Lower leg skin (tissue), 3 donors: ENCODE measurements at regions not wholly inside any gene's neighbourhood (a gene's known extent, or its start where the extent isn't known, plus 50 kb on each side); places are given as distances from the start of the nearest gene placed in this dataset.

ENCODE experiments used
- POLR2A ChIP-seq, 2 donors: fragments of 450-650 bp; IDR thresholded peaks; one replicate each; pipeline ENCODE4 v1.6.1; 2016 to 2017; ENCODE audit warnings: antibody characterized with exemption in 2 of 2, mild to moderate bottlenecking in 1 of 2, moderate library complexity in 1 of 2
- TF ChIP-seq, protein P1 (sequence below), 3 donors: fragments of 450-650 bp; IDR thresholded peaks; one replicate each; pipeline ENCODE4 v1.5.1; 2016; ENCODE audit warnings: antibody characterized with exemption in 3 of 3, mild to moderate bottlenecking in 3 of 3, moderate library complexity in 2 of 3

DNA sequence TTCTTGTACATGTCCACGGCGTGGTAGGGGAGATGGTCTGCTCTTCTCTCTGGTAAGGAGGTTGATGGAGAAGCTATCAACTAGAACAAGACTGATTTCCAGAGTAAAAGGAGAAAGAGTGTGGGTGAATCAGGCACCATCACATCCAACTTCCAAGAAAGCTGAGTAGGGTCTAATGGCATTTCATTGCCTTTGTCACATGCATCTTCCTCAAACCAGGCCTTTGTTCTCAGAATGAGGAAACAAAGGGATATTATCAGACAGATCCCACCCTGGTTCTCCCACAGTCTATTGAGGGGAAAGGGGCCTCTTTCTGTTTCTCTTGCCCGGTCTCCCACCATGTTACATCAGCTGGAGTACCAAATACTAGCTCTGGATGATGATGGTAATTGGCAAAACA is 160.2 kb upstream of the RBPJ start:
- TF ChIP-seq, protein P1, sequence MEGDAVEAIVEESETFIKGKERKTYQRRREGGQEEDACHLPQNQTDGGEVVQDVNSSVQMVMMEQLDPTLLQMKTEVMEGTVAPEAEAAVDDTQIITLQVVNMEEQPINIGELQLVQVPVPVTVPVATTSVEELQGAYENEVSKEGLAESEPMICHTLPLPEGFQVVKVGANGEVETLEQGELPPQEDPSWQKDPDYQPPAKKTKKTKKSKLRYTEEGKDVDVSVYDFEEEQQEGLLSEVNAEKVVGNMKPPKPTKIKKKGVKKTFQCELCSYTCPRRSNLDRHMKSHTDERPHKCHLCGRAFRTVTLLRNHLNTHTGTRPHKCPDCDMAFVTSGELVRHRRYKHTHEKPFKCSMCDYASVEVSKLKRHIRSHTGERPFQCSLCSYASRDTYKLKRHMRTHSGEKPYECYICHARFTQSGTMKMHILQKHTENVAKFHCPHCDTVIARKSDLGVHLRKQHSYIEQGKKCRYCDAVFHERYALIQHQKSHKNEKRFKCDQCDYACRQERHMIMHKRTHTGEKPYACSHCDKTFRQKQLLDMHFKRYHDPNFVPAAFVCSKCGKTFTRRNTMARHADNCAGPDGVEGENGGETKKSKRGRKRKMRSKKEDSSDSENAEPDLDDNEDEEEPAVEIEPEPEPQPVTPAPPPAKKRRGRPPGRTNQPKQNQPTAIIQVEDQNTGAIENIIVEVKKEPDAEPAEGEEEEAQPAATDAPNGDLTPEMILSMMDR (IDR thresholded peaks at IDR 0.05), result no peak
- TF ChIP-seq POLR2A (IDR thresholded peaks at IDR 0.05), result no peak
